COR-L47 (cell line): ENCODE measurements at regions not wholly inside any gene's neighbourhood (a gene's known extent, or its start where the extent isn't known, plus 50 kb on each side); places are given as distances from the start of the nearest gene placed in this dataset.

ENCODE experiments used
- DNase-seq: peaks from one replicate; lab custom pipeline; 2025; lab: John Stamatoyannopoulos, UW

DNA sequence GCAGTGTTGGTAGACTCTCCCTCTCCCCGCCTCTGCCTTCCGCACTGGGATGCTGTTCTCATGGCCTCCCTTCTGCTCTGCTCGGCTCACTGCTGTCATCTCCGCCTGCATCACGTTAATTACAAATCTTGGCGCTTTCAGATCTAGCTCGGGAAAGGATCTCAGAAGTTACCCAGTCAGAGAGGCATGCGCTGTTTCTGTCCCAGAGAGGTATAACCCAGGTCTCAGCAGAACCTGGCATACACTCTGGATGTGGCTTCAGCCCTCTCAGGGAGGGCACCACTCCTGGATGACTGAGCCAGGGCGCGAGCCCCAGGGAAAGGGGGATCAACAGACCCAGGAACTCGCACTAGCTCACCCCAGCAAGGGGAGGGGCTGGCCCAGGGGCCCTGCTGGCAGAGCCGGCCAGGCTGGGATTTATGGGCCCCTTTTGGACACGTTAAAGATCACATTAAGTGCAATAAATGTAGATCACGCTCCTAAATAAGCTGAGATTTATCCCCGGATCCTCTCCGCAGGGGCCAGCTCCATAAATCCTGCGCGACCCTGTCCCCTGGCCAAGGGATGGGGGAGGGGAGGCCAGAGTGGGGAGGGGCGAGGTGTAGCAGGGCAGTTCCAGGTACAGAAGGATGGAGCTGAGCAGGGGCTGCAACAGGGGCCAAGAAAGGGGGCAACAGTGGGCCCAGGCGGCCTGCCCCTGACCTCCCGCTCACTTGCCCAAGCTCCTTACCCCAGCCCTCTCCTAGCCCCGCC is 101.3 kb upstream of the ZBTB40 start:
- no peak for DNase-seq

DNA sequence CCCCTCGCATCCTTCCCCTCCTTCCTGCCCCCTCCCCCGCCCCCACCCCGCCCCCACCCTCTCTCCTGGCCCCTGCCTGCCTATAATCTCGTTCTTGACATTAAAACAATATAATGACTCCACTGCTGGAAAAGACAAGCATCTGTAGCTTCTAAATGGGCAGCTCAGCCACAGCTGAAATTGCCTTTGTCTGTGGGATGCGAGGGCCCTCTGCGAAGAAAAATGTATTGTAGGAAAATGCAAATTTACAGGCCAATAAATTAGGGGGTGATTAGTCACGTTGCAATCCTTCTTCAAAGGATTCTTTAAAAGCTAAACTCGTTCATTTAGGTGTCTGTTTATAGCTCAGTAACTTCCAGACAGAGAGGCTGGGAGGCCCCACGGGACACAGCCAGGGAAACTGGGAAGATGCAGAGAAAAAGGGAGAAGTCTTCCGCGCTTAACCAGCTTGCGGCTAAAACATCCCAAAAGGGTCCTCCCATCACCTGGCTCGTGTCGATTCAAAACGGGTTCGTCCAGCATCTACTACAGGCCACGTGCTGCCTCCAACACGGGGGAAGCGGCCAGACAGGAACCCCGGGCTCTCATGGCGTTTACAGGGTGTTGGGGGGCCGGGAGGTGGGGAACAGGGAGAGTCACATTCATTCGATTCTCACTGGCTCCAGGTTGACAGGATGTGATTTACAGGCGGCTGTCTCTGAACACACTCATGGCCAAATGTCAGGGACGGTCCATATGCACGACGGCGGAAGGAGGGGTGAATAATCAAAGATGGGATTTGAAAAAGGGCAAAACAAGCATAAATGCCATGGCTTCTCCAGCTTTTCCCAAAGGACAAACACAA is 100.5 kb upstream of the ZBTB40 start:
- no peak for DNase-seq

DNA sequence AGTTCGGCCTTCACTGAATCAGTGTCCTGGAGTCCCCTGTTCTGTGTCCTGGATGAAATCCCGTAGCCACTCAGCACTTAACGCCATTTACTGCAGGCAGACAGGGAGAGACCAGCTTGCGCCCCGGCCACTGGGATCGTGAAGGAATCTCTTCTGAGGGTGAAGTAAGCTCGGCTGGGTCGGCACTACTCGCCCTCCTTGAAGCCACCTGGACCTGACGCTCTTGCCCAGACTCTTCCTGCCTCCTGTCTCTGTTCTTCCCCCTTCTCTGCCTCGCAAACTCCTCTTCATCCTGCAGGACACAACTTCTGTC is 99.9 kb upstream of the ZBTB40 start:
- DNase-seq, result no peak

DNA sequence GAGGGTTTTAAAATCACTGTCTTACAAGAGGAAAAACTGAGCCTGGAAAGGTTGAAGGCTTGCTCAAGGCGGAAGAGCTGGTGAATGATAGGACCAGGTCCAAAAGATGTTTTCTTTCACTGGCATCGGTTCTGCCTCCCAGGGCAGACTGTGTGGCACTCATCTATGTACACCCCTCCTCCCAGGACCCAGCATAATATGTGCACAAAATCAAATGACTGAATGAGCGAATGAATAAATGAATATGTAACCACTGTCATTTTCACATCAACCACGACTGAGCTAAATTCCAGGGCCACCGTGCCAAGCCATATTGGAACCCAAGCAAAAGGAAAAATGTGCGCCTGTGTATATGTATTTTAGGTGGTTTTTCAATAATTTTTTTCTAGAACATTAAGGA is 99.3 kb upstream of the ZBTB40 start:
- no peak for DNase-seq

DNA sequence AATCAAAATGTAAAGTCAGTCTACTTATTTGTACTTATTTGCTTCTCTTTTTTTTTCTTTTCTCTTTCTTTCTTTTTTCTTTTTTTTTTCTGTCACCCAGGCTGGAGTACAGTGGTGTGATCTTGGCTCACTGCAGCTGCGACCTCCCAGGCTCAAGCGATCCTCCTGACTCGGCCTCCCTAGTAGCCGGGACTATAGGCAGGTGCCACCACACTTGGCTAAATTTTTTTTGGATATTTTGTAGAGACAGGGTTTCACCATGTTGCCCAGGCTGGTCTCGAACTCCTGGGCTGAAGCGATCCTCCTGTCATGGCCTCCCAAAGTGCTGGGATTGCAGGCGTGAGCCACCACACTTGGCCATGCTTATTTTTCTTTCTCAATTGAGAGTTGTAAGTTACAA is 98.8 kb upstream of the ZBTB40 start:
- DNase-seq, result no peak

DNA sequence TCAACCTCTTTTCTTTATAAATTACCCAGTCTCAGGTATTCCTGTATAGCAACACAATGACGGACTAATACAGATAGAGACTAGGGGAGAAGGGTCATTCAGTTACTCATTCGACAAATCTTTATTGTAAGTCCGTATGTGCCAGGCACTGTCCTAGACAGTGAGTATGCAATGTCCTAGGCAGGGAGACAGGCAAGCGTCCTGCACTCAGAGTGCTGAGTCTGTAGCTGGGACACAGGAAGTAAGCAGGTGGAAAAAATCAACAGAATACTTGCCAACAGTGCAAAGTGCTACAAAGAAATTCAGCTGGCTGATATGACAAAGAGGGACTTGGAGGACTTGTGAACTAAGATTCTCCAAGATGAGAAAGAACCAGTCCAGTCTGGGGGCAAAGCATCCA is 92.2 kb upstream of the ZBTB40 start:
- no peak for DNase-seq

DNA sequence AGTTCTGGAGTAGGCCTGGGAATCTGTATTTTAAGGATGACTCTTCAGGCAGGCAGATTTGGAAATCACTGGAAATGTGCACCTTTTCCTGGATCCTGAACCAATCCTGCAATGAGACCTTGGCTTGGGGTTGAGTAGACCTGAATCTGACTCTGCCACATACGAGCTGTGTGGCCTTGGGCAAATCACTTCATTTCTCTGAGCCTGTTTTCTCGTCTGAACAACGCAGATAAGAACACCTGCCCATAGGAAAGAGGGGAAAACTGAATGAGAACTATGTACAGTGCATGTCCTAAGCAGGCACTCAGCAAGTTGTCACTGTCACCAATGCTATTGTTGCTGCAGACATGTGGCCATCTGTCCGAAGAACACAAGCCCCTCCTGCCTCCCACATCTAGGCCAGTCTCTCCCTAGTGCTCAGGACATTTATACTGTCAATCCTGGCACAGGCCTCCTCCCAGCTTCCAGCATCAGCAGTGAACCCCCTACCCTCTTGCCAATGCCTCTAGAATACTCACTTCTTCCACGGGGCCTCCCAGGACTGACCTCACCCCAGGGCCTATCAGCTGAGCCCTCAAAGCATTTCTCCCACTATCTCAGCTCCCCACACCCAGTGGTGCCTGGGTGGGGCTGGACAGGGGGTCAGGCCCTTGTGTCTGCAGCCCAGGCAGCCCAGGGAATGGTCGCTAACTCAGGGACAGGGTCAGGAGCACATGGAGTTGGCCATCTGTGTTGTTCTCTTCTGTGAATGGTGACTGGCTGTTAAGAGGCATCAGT is 88.8 kb upstream of the ZBTB40 start:
- no peak for DNase-seq

DNA sequence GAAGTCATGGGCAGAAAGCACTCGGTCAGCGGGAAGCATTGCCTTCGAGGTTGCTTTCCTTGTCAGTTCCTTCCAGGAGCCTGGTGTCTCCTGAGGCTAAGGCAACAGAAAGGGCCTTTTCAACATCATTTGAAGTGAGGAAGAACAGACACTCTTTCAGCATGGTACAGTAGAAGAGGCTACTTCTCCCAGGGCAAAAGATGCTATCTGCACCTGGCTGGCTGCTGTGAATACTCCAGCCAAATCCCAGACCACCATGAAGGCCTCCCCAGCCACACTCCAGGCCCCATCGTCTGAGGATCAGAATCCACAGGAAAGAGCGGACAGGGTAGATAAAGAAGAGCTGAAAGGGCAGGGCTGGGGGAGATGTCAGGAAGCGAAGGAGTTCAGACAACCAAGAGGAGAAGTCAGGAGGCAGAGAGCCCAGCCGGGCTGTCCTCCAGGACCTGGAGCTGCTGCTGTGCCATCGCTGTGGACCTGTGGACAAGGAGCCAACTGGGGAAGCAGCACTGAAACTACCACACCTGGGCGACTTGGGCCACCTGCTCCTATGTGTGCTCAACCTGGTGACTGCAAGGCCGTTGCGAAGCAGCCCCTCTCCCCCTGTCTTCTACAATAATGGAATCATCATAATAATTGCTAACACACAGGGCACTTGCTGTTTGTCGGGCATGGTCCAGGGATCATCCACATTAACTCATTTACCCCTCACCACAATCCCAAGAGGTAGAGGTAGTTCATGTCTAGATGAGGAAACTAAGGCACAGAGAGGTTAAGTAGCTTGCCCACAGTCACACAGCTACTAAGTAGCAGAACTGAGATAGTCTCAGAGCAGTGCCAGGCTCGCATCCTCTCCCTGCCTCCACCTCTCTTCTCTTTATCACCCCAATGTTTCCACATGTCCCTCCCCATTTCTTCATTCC is 88.0 kb upstream of the ZBTB40 start:
- DNase-seq, result no peak

DNA sequence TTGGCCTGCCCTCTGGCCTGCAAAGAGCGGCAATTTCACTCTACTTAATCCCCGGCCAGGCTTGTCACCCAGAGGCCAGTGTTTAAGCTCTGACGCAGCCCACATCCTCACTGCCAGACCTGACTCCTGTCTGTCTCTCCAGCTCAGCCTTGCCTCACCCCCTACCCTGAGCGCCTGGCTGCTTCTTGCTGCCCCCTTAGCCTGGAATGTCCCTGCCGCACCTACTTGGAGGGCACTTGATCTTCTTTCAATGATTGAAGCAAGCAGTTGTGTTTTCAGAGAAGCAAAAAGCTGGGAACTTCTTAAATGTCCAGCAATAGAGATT is 87.4 kb upstream of the ZBTB40 start:
- DNase-seq, result no peak

DNA sequence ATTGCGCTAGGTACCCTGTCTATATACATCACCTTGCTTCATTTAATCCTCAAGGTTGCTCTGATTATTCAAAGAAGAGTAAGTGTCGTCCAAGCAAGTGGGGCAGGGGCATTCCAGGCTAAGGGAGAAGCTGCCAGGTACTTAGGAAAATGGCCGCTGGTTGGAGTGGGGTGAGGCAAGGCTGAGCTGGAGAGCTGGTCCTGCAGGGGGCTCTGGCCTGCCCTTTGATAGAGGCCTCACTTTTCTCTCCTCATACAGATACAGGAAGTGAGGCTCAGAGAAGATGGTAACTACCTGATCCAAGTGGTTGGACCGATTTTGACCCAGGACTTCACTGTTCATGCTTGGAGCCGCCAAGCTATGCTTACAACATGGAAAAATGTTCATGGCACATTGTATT is 86.9 kb upstream of the ZBTB40 start:
- DNase-seq, result no peak

DNA sequence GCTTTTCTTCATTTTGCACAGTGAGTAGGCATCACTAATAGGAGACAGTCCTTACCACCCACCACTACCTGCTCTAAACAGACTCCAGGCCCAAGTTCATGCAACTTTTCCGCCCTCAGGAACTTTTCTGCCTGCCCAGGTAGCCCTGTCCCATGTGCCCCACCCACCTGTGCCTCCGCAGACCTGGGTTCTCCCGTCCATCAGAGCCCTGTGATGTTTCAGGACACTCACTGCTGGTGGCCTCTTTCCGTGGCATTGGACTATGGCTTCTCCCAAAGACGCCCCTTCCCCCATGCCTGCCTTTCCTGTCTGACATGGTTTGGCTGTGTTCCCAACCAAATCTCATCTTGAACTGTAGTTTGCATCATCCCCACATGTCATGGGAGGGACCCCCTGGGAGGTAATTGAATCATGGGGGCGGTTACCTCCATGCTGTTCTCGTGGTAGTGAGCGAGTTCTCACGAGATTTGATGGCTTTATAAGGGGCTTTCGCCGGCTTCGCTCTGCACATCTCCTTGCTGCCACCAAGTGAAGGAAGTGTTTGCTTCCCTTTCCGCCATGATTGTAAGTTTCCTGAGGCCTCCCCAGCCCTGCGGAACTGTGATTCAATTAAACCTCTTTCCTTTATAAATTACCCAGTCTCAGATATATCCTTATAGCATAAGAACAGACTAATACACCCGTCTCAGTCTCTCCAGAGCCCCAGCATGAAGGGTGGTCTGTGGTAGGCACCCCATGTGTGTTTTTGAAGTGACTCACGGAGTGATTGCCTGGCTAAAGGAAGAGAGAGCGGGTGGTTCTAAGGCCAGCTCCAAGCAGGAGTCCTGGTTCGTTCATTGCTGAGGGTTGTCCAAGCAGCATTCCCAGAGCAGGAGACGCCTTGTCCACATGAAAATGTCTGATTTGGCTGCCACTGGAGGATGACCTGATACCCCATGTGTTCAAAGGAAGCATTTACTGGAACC is 86.0 kb upstream of the ZBTB40 start:
- DNase-seq, result peak; percentile 15

DNA sequence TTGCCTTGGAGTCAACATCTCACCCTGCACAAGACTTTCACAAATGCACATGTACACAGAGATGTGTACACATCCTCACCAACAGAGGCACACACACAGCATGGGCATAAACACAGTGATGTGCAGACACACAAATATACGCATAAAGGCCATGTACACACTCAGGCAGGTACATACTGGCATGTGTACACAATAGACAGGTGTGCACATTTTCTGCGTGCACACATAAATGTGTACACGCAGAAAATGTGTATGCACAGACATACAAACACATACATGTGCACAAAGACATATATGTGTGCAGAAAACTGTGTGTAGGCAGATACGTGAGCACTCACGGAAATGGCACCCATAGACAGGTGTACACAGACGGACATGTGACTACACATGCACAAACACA is 85.3 kb upstream of the ZBTB40 start:
- no peak for DNase-seq

DNA sequence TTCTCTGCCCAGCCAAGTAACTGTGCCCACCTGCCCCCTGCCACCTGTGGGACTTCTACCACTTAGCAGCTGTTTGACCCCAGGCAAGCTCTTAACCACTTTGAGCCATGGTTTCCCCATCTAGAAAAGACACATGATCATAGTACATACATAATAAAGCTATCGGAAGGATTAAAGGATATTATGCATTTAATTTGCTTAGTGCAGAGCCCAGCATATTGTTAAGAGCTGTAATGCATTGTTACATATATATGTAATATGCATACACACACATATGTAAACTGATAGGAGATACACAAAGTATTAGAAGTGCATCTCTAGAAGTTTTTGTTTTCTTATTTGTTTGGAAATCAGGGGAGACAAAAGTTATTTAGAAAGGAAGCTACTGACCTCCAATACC is 83.5 kb upstream of the ZBTB40 start:
- no peak for DNase-seq

DNA sequence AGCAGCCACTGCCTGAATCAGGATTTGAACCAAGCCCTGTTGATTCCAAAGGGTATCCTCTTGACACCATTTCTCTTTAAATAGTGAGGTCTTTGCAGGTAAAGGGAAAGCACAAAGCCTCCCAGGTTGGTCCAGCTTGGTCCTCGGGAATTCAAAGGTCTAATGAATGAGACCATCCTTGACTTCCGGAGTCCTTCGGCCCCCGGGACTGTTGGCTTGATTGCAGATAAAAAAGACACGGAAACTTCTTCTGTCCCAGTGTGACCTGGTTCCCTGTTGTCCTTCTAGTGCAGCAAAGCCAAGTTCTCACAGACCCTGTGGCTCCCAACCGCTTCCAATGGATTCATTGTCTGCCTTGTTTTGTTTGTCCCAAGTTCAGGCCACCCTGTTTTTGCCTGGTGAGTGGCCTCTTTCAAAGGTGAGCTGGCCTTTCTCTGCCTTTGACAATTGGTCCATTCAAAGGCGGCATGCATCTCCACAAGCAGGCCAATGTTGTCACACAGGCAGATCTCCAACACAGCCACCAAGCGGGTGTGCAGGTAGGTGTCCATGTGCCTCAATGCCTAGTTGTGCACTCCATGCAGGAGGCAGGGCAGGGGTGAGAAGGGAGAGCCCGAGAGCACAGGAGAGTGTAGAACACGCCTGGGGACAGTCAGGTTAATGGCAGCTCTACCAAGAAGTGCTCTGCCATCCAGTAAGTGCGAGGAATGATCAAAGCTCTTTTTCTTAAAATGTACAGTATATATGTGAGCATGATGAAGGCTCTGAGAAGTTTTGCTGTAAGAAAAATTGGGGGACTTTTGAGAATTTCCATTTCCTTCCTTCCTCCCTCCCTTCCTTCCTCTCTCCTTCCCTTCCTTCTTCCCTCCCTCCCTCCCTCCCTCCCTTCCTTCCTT is 82.1 kb upstream of the ZBTB40 start:
- DNase-seq, result no peak

DNA sequence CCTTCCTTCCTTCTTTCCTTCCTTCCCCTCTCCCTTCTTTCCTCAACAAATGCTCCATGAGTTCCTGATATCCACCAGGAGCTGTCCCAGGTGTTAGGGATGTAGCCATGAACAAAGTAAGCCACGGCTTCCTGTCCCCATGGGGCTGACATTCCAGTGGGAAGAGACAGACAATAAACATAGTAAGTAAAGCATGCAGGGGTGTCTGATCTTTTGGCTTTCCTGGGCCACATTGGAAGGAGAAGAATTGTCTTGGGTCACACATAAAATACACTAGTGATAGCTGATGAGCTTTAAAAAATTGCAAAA is 81.5 kb upstream of the ZBTB40 start:
- no peak for DNase-seq

DNA sequence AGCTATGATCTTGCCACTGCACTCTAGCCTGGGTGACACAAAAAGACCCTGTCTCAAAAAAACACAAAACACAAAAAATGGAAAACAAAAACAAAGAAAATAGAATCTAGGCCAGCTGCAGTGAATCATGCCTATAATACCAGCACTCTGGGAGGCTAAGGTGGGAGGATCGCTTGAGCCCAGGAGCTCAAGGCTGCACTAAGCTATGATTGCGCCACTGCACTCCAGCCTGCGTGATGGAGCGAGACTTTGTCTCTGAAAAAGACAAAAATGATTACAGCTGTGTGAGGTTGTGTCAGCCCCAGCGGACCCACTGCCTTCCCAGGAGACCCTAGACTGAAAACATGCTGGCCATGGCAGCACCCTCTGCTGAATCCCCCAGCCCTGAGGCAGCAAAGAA is 80.2 kb upstream of the ZBTB40 start:
- no peak for DNase-seq

DNA sequence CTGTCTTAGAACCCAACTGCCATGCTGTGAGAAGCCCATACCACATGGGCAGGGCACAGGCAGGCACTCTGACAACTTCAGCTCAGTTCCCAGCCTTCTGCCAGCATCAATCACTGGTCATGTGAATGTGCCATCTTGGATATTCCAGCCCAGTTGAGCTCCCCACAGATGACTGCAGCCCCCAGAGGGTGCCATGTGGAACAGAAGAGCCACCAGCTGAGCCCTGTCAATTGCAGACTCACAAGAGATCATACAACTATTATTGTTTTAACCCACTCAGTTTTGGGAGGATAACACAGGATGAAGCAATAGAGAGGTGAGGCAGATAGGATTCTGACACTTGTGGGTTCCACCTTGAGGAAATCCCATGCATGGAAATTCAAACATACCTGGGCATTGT is 78.4 kb upstream of the ZBTB40 start:
- no peak for DNase-seq

DNA sequence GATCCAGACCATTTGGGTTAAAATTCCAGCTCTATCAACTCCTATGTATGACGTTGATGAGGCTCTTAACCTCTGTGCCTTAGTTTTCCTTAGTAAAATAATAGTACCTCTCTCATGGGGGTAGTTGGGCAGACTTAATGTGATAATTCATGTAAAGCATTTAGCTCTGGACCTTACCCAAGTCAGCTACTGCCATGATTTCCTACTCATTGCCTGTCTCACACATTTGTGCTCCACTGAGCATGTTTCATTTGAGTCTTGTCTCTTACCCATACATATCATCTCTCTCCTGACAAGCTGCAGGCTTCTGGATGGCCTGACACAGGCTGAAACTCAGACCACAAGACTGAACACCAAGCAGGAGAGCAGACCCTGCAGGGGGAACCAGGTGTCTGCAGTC is 77.7 kb upstream of the ZBTB40 start:
- no peak for DNase-seq

DNA sequence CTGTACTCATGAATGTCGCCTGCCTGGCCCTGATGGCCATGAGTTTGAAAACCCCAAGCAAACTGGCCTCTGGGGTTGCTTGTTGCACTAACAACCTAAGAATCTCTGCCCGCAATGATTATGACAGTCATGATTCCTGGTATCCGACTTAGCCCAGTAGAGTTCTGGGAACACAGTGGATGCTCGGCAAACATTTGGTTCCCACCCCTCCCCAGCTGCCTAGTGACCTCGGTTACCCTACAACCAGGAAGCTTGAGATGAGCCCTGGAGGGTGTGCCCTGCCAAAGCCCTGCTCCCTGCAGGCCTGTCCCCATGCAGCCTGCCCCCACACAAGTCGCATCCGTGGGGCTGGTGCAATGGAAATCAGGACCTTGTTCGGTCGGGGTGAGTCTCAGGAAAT is 76.0 kb upstream of the ZBTB40 start:
- DNase-seq, result no peak

DNA sequence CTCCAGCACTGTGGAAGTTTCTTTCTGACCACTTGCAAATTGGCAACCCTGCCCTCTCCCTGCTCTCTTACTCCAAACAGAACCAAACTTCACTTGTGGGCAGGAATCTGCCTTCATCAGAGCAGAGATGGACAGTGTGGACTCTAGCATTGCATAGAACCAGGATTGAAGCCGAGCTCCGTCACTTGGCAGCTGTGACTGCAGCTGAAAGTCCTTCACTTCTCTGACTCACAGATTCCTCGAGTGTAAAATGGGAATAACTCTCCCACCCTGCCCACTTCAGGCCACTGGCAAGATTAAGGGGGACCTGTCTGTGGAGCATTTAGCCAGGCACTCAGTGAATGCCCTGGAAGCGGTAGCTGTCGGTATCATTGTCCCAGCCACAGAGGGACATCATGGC is 75.7 kb upstream of the ZBTB40 start:
- no peak for DNase-seq
